Sigmoid colon (tissue), 6 donors: ENCODE measurements at regions not wholly inside any gene's neighbourhood (a gene's known extent, or its start where the extent isn't known, plus 50 kb on each side); places are given as distances from the start of the nearest gene placed in this dataset.
A peak's percentile ranks its signal among the peaks of the same experiment; 100 is the strongest.

Experiments used
- DNase-seq: peaks from one replicate; pipeline ENCODE4 v3.0.0-alpha.2; 2019
- H3K27ac ChIP-seq, 4 donors: fragments of 200-600 bp; sonication (generic); one replicate each; pipeline ENCODE4 v1.5.1; 2016 to 2019; ENCODE audit warnings: mild to moderate bottlenecking in 1 of 4
- H3K27me3 ChIP-seq, 3 donors: fragments of 200-600 bp; sonication (generic); one replicate each; pipeline ENCODE4 v1.5.1; 2019; ENCODE audit warnings: mild to moderate bottlenecking in 1 of 3
- H3K36me3 ChIP-seq, 4 donors: fragments of 200-600 bp; sonication (generic); one replicate each; pipeline ENCODE4 v1.5.1; 2016 to 2019
- H3K4me1 ChIP-seq, 4 donors: fragments of 200-600 bp; sonication (generic); one replicate each; pipeline ENCODE4 v1.5.1; 2017 to 2019
- H3K4me3 ChIP-seq, 4 donors: fragments of 200-600 bp; sonication (generic); one replicate each; pipeline ENCODE4 v1.5.1; 2017 to 2019; ENCODE audit warnings: mild to moderate bottlenecking in 2 of 4, moderate library complexity in 1 of 4
- H3K9me3 ChIP-seq, 4 donors: fragments of 200-600 bp in 3 of 4; sonication (generic) in 3 of 4; one replicate each; pipeline versions ENCODE4 v1.5.1 to v1.6.1; 2013 to 2019
- CTCF ChIP-seq, 4 experiments: fragments of 450-650 bp in 3 of 4; fragments of 200-600 bp in 1 of 4; IDR thresholded peaks; one replicate each; pipeline ENCODE4 v1.5.1; 2016 to 2019; ENCODE audit warnings: antibody characterized with exemption in 4 of 4, mild to moderate bottlenecking in 3 of 4, moderate library complexity in 2 of 4
- EP300 ChIP-seq, 4 donors: sonication (generic); formaldehyde crosslinking; IDR thresholded peaks; one replicate each; pipeline ENCODE4 v1.6.1; 2017; ENCODE audit warnings: antibody characterized with exemption in 4 of 4
- POLR2A ChIP-seq, 2 donors: fragments of 450-650 bp; IDR thresholded peaks; one replicate each; pipeline ENCODE4 v1.6.1; 2016; ENCODE audit warnings: antibody characterized with exemption in 2 of 2, mild to moderate bottlenecking in 2 of 2, moderate library complexity in 2 of 2
- POLR2AphosphoS5 ChIP-seq, 4 donors: sonication (generic); formaldehyde crosslinking; IDR thresholded peaks; one replicate each; pipeline ENCODE4 v1.6.1; 2017; ENCODE audit warnings: antibody characterized with exemption in 4 of 4
- WGBS, 2 donors: extraction: QIAGEN DNeasy Blood & Tissue Kit; methylation state at CpG; one replicate each; pipeline ENCODE4 v1.1.7; 2013; 5-methylcytosine and 5-hydroxymethylcytosine counted together
- intact Hi-C: fragments of 100-400 bp; cut with DNase I; formaldehyde crosslinking; loops from one replicate; pipeline ENCODE4 v1.15.1; 2023
- donor health status: healthy with polysubstance abuse.
- donor health status: healthy.

- no peaks in the 10 kb centered on the region for H3K4me1 ChIP-seq
- DNase-seq, result no peak
- no peaks in the 10 kb centered on the region for H3K36me3 ChIP-seq
- no peak overlapping the region for H3K27ac ChIP-seq
- no peaks in the 10 kb centered on the region for H3K9me3 ChIP-seq
- intact Hi-C loops, result no loop called here
- H3K27me3 ChIP-seq, result no peaks in the 10 kb centered on the region
- TF ChIP-seq POLR2AphosphoS5 (IDR thresholded peaks at IDR 0.05) (no peak), EP300 (IDR thresholded peaks at IDR 0.05) (no peak)
- WGBS, 2 donors, result 17 to 59% methylated on average over 8 of the region's 8 CpGs
- H3K4me3 ChIP-seq, result no peak overlapping the region
Observed at GRCh38 chr15:93954985-93955571, 276.3 kb upstream of the MCTP2 start.

- Histone ChIP-seq H3K27ac (no peak overlapping the region), H3K9me3 (no peaks in the 10 kb centered on the region), H3K4me3 (no peak overlapping the region), H3K4me1 (no peaks in the 10 kb centered on the region), H3K36me3 (no peaks in the 10 kb centered on the region), H3K27me3 (no peaks in the 10 kb centered on the region)
- no peak for DNase-seq
- WGBS, 2 donors, result 55 to 60% methylated on average over 8 of the region's 8 CpGs
- intact Hi-C loops, result no loop called here
- TF ChIP-seq POLR2AphosphoS5 (IDR thresholded peaks at IDR 0.05), result no peak
- no peak for TF ChIP-seq POLR2A (IDR thresholded peaks at IDR 0.05)
- TF ChIP-seq EP300 (IDR thresholded peaks at IDR 0.05), result no peak
- no peak for TF ChIP-seq CTCF (IDR thresholded peaks at IDR 0.05)
Observed at GRCh38 chr15:93948726-93949125, 282.6 kb upstream of the MCTP2 start.

GRCh38 chr15:93943586-93943985 lies 287.8 kb upstream of the MCTP2 start:
- no peak overlapping the region for H3K27ac ChIP-seq
- DNase-seq, result no peak
- H3K9me3 ChIP-seq, result no peaks in the 10 kb centered on the region
- no peak for TF ChIP-seq EP300 (IDR thresholded peaks at IDR 0.05)
- no peak for TF ChIP-seq CTCF (IDR thresholded peaks at IDR 0.05)
- TF ChIP-seq POLR2A (IDR thresholded peaks at IDR 0.05), result no peak
- no peak for TF ChIP-seq POLR2AphosphoS5 (IDR thresholded peaks at IDR 0.05)
- no peaks in the 10 kb centered on the region for H3K36me3 ChIP-seq
- intact Hi-C loops, result no loop called here
- WGBS, 2 donors, result 16 to 51% methylated on average over 4 of the region's 4 CpGs
- H3K27me3 ChIP-seq, result no peaks in the 10 kb centered on the region
- no peak overlapping the region for H3K4me3 ChIP-seq
- H3K4me1 ChIP-seq, result no peaks in the 10 kb centered on the region

GRCh38 chr15:93942269-93942694 lies 289.1 kb upstream of the MCTP2 start:
- Histone ChIP-seq H3K9me3 (no peaks in the 10 kb centered on the region), H3K4me3 (no peak overlapping the region), H3K4me1 (no peaks in the 10 kb centered on the region), H3K27ac (no peak overlapping the region), H3K27me3 (no peaks in the 10 kb centered on the region), H3K36me3 (no peaks in the 10 kb centered on the region)
- 18 to 50% methylated on average over 2 of the region's 2 CpGs for WGBS, 2 donors
- DNase-seq, result no peak
- no peak for TF ChIP-seq POLR2A (IDR thresholded peaks at IDR 0.05)
- TF ChIP-seq POLR2AphosphoS5 (IDR thresholded peaks at IDR 0.05), result no peak
- TF ChIP-seq CTCF (IDR thresholded peaks at IDR 0.05), result no peak
- no peak for TF ChIP-seq EP300 (IDR thresholded peaks at IDR 0.05)
- intact Hi-C loops, result no loop called here

GRCh38 chr15:93941697-93942096 lies 289.7 kb upstream of the MCTP2 start:
- 73 to 77% methylated on average over 4 of the region's 4 CpGs for WGBS, 2 donors
- intact Hi-C loops, result no loop called here
- Histone ChIP-seq H3K27me3 (no peaks in the 10 kb centered on the region), H3K36me3 (no peaks in the 10 kb centered on the region), H3K4me3 (no peak overlapping the region), H3K4me1 (no peaks in the 10 kb centered on the region), H3K27ac (no peak overlapping the region), H3K9me3 (no peaks in the 10 kb centered on the region)
- TF ChIP-seq POLR2A (IDR thresholded peaks at IDR 0.05), result no peak
- no peak for TF ChIP-seq EP300 (IDR thresholded peaks at IDR 0.05)
- no peak for TF ChIP-seq CTCF (IDR thresholded peaks at IDR 0.05)
- TF ChIP-seq POLR2AphosphoS5 (IDR thresholded peaks at IDR 0.05), result no peak
- DNase-seq, result peak; percentile 58
